GM18861 (cell line): ENCODE measurements at regions not wholly inside any gene's neighbourhood (a gene's known extent, or its start where the extent isn't known, plus 50 kb on each side); places are given as distances from the start of the nearest gene placed in this dataset.

Experiments
- ATAC-seq: cut with Tn5 transposase; IDR thresholded peaks from one replicate; pipeline ENCODE4 v1.9.1; 2021; ENCODE audit not compliant: unreplicated experiment

DNA sequence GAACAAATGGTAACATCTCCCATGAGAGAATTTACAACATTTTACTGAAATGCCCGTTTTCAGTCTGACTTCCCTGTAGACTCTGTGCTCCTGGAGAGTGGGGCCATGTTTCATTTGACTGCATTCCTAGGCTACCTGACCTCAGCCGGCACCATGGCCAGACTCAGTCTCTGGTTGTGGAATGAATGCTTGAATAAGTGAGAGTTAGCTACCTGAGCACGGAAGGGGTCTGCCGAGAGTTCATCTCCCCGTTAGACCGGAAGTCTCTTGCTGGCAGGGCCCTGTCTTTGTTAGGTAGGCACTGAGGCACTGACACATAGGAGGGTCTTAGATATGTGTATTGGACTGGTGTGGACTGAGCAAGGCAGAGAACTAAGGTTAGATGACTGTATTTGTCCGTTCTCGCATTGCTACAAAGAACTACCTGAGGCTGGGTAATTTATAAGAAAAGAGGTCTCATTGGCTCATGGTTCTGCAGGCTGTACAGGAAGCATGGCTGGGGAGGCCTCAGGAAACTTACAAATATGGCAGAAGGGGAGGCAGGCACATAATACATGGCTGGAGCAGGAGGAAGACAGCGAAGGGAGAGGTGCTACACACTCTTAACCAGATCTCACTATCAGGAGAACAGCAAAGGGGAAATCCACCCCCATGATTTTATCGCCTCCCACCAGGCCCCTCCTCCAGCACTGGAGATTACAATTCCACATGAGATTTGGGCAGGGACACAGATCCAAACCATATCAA is 271.2 kb downstream of the GLI2 start:
- ATAC-seq, result no peak

DNA sequence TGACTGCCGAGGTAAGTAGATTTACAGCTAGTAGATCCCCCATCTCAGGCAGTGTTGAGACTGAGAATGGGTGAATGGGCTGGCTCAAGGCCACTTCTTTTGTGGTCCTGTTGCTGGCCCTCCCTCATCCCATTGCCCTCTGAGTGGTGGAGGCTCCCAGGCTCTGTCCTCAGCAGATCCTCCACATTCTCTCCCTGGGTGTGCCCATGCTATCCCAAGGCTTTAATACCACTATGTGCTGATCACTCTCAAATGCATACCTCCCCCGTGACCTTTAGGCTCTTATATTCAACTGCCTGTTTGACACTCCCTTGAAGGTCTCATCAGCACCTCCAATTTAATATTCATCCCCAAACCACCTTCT is 271.8 kb downstream of the GLI2 start:
- no peak for ATAC-seq

DNA sequence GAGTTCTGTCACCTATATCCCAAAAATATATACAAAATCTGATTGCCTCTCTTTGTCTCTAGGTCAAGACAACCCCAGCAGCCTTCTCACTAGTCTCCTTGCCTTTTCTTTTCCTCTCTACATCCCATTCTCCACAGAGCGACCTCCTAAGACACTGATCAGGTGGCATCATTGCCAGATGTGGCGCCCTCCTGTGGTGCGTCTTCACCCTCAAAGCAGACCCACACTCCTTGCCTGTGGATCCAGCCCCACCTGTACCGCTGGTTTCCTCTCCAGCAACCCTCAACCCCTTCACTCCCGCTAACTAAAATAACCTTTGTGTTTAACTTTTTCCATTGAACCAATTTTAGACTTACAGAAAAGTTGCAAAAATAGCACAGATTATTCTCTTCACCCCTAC is 273.3 kb downstream of the GLI2 start:
- ATAC-seq, result no peak

DNA sequence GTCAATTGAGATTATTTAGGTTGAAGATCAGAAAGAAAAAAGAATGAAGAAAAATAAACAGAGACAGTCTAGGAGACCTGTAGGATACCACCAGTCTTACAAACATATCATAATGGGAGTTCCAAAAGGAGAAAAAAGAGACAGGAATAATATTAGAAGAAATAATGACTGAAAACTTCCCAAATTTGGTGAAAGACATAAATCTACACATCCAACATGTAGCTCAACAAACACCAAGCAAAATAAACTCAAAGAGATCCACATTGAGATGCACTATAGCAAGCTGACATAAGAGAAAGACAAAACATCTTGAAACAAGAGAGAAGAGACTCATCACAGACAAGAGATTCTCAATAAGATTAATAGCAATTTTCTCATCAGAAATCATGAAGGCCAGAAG is 274.0 kb downstream of the TFCP2L1 start:
- no peak for ATAC-seq

DNA sequence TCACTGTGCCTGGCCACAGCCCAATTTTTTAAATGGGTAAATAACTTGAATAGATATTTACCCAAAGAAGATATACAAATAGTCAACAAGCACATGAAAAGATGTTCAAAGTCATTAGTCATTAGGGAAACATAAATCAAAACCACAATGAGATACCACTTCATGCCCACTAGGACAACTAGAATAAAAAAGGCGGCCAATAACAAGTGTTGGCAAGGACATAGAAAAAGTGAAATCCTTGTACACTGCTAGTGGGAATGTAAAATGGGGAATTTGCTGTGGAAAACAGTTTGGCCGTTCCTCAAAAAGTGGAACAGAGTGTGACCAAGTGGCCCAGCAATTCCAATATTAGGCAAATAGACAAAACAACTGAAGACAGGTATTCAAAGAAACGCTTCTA is 270.1 kb downstream of the TFCP2L1 start:
- ATAC-seq, result no peak

DNA sequence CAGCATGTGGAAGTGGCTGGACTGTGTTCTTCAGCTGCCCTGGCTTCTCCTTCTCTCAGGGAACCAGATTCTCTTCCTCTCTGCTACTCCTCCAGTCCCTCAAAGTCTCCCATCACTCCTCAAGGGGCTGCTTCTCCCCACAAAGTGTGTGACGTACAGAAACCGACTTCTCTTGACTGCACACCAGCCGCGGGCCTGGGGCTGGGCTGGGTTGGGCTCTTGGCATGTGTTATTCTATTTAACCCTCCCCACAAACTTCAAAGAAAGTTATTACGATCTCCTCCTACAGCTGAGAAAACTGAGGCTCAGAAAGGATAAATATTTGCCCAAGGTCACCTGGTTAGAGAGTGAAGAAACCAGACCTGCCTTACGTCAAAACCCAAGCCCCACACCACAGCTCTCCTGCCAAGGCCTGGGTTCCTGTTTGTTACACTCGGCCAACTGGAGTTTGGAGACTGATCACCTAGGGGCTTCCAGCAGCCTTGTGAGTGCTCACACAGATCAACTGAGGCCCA is 269.0 kb downstream of the TFCP2L1 start:
- ATAC-seq, result no peak

DNA sequence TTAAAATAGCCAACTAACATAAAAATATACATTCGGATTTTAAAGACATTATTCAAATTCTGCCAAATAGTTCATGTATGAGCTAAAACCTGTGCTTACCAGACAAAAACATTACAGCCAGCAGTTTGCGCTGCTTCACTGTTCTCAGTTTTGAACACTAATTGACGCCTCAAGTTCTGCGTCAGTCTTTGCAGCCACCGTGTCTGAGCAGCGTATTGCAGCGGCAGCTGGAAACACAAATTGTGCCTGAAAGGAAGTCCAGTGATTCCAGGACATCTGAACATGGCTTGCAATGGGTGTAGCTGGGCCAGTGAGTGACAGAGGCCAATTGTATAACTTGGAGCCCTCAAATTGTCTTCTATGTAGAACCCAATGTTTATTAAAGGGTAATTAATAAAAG is 267.6 kb downstream of the TFCP2L1 start:
- ATAC-seq, result no peak

DNA sequence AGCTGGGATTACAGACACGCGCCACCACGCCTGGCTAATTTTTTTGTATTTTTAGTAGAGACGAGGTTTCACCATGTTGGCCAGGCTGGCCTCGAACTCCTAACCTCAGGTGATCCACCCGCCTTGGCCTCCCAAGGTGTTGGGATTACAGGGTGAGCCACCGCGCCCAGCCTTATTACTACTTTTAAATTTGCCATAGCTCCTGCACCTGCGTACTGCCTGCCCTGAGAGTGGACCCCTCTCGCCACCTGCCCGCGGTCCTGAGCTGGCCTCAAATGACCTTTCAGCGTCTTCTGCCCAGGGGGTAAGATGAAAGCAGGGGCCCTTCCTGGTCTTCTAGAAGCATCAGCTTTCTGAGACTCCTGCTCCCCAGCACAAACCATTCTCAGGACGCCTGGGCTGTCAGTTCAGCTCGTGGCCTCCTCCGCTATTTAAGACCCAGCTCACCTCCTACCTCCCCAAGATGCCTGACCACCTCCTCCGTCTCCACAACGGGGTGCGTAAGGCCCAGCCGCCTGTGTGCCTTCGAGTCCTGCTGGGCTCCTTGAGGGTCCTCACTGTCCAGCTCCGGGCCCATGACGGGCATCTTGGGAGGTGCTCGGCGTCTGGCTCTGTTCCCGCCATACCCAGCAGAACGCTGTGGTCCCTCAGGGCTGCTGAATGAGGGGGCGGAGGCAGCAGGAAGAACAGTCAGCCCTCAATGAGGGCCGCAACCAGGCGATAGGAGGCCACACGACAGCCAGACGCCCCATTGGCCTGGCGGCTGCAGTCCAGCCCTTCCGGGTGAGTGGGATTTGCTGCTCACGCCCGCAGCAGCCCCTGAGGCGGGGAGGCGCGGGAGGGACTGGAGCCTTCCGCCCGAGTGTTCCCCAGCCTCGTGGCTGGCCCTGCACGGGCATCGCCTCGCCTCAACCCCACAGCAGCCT is 266.6 kb downstream of the TFCP2L1 start:
- ATAC-seq, result no peak

DNA sequence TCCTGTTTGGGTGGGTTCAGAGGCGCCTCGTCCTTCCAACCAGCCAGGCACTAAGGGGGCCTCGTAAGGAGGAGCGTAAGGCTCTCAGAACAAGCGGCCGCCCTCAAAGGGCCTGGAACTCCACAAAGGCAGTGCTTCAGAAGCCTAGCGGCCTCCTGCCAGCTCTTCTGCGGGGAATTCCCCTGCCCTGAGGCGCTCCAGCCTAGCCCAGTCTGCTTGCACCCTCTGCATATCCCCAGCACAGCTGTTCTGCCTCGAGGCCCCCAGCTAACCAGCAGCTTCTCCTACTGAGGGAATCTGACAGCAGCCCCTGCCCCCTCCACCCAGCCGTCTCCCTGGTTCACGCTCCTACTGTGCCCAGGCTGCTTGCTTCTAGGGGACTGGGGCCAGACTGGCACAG is 265.9 kb downstream of the TFCP2L1 start:
- no peak for ATAC-seq

DNA sequence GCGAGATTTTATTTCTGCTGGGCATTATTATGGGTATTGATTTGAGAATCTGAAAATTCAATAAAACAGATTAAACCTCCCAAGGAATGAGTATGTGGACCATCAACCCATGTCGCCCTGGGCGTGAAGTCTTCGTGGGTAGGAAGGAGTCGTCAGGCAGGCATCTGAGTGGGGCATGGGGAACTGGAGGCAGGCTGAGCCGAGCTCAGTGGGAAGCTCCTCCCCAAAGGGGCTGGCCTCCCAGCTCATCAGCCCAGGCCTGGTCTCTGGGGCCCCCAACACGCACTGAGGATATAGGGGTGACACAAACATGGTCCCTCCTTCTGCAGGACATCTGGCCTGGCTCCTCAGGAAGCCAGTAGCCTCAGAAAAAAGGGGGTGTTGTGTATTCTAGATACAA is 265.2 kb downstream of the TFCP2L1 start:
- ATAC-seq, result no peak

DNA sequence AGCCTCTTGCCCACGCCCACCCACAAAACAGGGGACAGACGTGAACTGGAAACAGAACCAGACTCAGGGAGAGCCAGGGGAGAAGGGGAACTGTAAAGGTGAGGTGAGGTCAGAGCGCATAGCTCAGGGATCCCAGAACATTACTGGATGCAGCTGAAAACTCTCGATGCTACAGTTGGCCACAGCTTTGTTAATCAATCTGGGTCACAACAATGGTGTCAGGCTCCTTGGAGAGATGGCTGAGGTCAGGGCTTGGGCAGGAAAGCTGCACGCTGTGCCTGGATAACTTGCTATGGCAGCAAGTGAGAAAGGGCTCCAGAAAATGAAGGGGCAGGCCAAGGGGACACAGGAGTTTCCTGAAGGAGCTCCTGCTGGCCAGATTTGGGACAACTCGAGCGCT is 263.3 kb downstream of the TFCP2L1 start:
- ATAC-seq, result no peak

DNA sequence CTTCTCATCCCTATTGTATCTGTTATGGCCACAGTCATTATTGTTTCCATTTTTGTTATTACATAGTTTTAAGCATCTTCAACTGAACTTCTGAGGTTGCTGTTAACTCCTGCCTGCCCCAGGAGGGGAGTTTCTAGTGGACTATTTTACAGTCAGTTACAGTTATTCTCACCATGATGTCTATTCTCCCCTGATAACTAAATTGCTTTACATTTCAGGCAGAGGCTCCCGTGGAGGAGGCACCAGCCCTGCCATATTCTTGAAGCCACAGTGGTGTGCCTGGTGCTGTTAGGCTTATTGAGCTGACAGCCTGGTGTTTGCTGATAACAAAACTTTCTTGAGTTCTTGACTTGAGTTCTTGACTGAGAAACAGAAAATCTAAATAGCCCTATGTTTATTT is 256.4 kb downstream of the TFCP2L1 start:
- ATAC-seq, result no peak

DNA sequence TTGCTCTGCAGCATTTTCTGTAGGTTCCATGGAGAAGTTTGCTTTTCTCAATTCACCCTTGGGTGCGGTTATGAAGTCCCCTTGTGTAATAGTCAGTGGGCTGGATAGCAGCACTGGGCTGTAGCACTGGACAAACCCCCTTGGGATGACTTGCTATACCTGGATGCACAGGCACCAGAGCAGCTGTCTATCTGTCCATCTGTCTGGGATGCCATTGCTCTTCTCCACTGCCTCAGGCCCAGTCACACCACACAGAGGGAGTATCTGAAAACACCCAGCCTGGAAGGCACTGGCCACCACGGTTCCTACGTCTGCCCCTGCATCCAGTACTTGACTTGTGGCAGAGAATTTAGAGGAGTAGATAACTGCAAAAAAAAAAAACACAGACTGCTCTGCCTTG is 254.5 kb downstream of the TFCP2L1 start:
- ATAC-seq, result no peak

DNA sequence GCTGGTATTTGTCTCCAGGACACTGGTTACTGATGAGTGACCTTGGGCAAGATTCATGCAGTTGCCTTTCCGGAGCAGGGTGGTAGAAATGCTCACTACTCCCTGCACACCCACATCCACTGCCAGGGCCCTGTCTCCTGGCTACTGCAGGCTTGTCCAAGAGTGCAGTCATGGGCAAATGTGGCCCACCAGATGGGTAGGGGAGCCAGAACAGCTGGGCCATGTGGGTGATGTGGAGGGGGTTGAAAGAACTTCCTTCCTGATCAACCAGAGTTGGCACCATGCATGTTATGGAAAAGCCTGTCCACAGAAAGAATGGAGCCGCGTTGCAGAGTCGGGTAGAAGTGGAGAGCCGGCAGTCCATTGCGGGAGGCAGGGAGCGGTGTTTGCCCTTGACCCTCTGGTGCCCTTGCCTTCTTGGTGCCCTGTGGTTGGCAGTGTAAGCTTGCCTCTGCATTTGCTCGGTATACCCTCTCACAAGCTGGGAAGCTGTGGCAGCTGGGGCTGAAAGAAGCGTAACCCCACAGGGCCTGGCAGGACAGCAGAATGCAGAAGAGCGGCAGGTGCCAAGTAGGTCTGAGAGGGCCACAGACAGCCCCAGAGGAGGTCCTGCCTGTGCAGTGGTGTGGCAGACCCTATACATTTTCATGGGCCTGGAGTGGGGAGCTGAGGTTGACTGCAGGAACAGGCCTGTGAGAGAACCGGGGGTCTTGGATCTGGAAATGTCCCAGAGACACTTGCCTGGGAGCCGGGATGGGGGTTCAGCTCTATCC is 253.2 kb downstream of the TFCP2L1 start:
- ATAC-seq, result no peak

DNA sequence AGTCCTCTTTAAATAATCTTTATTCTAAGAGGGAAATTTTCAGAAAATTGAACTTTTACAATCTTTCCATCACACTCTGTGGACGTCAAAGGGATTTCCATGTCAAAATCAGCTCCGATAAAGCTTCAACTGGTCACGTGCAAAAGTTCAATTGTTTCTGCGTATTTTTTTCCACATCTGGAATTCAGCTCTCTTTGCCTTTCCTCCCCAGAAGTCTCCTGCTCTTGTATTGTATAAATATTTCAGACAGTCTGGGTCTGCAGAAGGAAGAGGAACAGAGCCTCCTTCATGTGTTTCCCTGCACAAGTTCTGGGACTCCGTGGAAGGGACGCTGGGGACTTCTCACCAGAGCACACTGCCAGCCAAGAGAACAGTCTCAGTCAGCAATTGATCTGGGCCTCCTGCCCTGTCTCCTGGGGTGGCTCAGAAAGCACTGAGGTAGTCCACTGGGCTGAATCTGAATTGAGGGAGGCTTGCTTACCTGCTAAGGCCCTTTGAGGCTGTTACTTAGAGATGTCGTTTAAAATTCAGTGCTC is 251.5 kb downstream of the TFCP2L1 start:
- ATAC-seq, result no peak

DNA sequence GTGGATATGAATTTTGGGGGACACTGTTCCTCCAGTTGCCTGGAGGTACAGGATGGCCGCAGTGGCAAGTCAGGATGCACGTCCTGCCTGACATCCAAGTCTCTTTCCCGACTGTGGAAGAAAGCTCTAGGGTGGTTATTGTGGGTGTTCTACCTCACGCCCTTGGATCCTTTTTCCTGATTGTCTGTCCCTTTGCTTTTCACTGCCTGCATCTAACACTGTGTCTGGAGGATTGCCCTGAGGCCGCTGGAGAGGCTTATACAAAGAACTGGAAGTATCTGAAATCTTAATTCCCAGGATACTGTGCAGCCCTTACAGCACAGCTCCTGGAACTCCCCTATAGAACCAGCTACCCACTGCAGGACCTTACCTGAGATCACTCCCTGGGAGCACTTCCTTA is 250.5 kb downstream of the TFCP2L1 start:
- ATAC-seq, result no peak

DNA sequence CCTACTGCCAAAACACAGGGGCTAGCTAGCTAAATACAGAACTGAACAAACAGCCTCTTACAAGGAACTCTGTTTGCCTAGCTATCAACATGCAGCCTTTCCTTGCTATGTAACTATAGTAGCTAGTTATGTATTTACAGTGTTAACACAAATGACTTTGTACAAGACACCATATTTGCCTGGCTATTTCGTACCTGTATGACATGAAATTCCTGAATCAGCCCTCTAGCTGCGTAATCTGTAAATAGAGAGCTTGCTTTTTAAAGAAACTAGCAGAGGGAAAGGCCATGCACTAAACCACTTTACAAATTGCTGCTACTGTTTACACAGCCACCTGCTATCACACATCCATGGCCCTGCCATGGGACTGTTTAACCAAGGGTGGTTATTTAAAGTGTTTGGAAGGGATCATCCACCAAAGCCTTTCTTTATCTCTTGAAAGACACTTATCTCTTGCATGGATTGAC is 248.7 kb downstream of the TFCP2L1 start:
- ATAC-seq, result no peak

DNA sequence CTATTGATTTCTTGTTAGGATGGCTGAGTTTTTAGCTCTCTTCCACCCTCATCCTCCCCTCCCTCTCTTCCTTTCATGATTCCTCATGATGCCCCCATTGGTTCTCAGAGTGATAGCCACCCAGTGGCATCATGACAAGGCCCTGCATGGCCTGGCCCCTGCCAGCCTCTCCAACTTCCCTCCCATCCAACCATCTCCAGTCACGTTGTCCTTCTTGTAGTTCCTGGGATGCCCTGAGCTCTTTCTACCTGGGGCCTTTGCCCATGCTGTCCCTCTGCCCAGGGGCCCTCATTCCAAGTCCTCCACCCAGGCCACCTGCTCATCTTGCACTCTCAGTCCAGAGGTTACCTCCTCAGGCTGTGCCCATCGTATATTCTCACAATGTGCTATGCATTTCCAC is 247.5 kb downstream of the TFCP2L1 start:
- no peak for ATAC-seq

DNA sequence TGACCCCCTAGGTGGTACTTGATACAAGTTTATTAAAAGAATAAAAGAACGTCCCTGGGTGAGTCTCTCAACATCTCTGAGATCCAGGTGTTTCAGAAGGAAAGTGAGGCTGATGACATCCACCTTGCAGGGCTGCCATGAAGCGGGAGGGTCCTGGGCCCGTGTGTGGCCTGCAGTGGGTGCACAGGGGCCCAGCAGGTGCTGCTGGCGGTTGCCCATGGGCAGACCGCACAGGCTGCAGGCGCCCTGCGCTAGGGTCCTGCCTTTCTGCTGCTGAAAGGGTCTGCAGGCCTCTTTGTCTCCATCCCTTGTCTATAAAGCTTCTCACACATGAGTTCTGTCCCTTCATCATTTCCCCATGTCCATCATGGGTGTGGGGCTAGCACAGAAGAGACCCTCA is 247.0 kb downstream of the TFCP2L1 start:
- no peak for ATAC-seq

DNA sequence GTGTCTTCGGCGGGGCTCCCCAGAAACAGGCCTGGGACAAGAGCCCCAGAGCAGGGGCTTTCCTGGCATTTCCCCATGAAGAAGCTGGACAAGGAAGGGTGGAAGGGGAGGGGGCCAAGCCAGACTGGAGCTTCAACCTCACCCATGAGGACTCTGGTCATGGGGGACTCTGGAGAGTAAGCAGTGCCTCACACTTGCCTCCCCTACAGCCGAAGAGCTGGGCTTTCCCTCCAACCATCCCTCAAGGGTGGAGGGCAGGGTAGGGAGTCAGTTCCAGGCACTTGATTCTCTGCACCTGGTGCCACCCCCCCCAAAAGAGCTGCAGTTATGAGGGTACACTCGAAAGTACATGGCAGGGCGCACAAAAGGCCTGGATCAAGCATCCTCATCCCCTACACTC is 246.6 kb downstream of the TFCP2L1 start:
- no peak for ATAC-seq
